NCI-H2196 treated with DMSO at 0.1 percent for 48 hours (cell line): ENCODE measurements at regions not wholly inside any gene's neighbourhood (a gene's known extent, or its start where the extent isn't known, plus 50 kb on each side); places are given as distances from the start of the nearest gene placed in this dataset.

ENCODE experiments used
- DNase-seq: peaks from one replicate; lab custom pipeline; 2025; ENCODE audit not compliant: unreplicated experiment; lab: John Stamatoyannopoulos, UW

DNA sequence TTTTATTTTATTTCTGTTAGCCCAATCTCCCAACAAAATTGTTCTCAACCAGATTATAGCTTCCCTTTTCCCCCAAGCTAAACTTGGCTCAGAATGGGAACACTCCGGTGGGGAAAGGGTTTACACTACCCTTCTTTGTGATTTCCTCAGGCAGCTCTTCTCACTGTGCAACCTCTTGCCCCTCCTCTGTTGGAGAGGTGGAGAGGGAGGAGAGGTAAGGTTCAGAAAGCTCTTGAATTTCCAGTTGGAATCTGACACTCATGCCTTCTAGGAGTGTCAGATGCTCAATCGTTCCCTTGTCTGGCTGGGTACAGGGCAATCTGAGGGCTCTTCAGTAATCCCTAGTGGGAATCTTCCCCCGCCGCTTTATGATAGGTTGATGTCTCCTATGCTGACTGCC is 486.1 kb upstream of the KLF12 start:
- DNase-seq: no peak

DNA sequence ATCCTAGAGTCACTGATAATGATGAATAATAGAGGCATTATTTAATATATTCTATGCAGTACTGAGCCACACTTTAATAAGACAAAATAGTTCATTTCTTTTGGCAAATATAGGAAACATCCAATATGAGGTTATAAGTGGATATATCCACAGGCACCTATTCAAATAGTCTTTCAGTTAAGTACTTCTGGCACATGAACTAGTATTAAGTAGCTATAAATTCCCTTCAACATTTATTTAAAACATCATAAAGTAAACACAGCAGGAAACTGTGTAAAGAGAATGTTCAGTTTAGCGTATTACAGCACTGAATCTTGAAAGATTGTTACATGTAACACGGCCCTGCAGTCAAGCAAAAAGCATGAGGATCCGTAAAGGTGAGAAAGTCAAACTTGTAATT is 463.3 kb upstream of the KLF12 start:
- DNase-seq: no peak

DNA sequence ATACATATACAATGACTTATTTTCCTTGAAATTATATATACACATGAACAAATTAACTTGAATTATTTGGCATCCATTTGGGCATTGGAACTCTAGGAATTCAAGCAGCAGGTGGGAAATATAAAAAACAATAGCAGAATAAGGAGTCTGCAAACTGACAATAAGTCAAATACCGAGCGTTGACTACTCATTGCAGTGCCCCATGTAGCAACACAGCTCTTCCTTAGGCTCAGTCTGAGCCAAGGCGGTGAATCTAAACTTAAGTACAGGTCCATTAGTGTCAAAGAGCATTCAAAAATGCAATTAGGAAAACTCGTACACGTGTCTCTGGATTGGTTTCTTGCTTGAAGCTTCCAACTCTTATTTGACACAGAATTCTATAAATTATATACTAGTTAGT is 462.5 kb upstream of the KLF12 start:
- no peak for DNase-seq

DNA sequence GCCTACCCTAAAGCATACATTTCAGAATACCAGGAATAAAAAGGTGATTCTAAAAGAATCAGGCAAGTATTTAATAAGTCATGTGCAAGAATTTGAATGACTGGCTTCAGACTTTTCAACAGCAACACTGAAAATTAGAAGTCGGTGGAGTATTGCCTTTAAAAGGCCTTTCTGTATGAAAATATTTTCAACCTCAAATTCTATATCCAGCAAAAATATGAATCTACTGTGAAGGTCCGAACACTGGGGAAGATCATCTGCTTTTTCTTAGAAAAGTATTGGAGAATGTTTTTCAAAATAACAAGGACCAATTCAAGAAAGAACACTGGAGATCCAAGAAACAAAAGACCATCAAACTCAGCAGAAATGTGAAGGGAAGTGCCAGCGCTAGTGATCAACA is 459.5 kb upstream of the KLF12 start:
- no peak for DNase-seq

DNA sequence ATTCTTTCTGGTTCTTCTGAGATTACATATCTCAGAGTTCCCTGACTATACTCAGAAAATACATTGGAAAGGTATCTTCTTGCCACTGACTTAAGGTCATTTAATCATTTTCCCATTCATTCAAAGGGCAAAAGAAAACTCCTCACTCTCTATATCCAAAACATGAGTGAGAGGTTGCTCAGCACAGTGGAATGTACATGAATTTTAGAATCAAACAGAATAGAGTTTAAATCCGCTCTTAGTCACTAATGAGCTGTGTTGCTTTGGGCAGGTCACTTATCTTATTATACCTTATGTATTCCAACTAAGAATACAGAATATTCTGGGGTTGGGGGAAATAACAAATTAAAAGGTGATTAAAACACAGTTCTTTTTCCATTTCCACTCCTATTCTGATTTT is 452.6 kb upstream of the KLF12 start:
- no peak for DNase-seq

DNA sequence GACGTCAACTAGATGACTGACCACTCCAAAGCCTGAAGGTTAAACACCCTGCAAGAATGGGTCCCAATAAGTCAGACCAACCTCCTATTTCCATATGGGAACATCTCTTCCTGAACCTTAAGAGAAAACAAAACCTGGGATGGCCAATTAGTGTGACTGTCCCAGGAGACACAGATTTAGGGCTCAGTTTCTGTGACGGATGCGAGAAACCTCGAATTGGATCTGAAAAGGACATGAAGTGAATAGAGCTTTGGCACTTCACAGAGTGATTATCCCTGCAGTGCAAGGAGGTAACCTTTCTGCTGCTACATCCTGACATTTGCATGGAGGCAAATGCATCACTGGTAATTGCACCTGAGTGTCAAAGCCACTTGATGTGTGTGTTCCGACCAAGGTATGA is 442.2 kb upstream of the KLF12 start:
- DNase-seq: no peak

DNA sequence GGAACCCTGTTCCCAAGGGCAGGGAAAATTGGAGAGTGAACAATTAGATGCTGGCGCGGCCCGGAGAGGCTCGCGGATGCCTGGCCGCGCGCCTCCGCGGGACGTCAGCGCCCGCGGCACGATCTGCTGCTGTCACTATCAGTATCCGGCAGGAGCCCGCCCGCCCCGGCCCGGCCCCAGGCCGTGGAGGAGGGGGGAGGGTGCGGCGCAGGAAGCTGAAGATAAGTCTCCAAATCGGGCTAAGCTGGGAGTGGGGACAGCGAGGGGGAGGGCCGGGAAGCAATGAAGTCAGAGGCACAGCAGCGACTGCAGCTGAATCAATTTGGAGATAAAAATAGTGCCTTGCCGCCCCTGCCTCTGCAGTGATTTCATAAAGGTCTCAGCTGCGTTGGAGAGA is 441.5 kb upstream of the KLF12 start:
- no peak for DNase-seq

DNA sequence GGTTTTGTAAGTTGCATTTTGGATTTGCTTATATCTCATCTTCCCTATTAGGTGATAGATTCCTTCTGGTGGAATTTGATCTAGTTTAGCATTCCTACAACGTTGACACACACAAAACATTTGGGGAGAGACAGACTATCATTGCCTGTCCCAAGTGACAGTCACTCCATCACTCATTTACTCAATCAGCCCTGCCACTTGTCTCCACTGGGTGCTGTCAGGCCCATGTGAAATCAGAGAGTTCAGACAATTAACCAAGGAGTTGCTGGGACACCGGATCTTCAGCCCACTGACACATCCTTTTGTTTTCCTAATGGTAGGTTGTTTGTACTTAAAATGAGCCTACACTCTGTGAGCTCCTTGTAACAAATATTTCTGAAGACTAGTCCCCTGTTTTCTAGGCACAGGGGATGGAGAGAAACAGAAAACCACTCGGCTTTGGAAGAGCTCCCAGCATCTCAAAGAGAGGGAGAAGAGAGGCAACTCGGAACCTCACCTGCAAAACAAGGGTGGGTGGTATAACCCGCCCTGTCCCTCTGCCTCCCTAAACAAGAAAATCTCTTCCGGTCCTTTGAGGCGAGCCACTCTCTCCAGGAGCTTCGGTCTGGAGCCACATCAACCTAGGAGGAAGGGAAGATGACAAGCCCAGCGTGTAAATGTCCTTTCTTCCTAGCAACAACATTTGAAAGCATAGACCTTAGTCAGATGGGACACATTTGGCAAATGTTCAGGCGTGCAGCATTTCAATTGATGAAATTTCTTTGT is 440.9 kb upstream of the KLF12 start:
- DNase-seq: no peak

DNA sequence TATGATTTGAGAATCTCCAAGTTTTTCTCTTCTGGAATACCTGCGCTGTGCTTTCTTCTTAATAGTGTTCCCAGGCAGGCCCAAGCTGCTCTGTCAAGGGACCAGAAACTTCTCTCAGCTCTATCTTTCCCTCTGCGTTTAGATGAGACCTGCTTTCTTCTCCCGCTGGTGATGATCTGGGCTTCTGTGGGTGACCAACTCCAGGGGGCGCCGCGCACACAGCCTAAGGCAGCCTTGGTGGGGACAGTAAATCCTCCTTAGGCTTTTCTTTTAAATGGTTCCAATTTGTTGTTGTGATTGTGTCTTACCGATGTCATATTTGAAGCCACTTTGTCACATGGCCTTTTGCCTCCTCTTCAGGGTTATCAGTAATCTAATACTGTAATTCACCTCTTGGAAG is 439.4 kb upstream of the KLF12 start:
- no peak for DNase-seq

DNA sequence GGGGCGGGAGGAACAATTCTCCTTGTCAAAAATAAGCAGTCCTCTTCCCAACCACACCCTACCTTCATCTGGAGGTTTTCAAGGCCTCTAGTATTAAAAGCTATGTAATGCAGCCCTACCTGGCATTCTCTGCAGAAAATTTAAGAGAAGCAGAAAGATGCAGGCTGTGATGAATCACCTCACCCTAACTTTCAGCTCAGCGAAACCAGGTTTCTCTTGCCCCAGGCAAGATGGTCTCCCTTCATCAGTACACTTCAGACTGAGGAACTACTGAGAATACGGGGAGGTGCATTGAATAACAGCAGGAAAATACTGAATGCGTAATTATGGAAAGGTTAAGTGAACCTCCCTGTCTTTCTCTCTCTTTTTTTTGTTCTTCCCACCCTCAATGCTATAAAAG is 437.6 kb upstream of the KLF12 start:
- DNase-seq: no peak

DNA sequence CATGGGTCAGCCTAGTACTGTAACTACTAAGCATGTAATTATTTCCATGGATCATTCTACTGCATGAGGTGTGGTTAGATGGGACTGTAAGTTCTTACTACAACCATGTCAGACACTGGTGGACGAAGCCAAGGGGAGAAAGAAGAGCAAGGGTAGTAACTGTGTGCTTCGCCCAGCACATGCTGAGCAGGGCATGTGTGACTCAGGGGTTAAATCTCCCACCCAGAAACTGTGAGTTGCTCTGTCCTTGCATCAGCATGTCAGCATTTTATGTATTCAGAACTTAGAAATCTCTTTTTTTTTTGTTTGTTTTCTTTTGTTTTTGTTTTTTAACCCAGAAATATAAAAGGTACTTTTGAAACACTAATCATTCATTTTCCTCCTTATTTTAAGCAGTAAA is 436.6 kb upstream of the KLF12 start:
- no peak for DNase-seq

DNA sequence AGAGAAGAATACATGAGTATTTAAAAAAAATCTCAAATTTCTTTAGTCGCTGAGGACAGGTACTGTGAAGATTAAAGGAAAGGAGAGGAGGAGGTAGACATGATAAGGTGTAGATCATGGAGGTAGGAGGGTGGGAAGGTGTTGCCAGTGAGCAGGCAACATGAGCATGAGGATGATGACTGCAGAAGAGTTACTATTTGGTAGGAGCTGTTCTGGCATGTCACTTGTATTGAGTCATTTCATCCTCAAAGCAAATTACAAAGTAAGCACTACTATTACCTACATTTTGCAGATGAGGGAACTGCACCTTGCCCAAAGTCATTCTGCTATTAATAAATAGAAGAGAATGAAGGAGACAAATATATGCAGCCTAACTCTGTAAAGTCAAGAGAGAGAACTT is 435.8 kb upstream of the KLF12 start:
- DNase-seq: no peak

DNA sequence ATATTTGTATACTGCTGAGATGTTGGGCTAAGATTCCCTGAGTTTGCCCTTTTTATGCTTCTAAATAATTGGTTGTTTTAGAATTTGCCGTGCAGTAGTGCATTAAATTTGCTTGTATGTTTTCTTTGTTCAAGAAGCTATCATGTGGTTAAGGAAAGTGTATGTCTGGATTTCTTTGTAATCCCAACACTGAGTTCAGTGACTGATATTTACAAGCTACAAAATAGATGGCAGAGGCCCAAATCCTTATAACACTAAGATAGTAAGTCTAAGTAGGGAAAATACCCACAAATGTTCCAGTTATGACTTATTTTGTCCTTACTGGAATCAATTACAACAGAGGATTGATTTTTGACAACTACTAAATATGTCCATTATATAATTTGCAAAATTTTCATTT is 435.0 kb upstream of the KLF12 start:
- DNase-seq: no peak

DNA sequence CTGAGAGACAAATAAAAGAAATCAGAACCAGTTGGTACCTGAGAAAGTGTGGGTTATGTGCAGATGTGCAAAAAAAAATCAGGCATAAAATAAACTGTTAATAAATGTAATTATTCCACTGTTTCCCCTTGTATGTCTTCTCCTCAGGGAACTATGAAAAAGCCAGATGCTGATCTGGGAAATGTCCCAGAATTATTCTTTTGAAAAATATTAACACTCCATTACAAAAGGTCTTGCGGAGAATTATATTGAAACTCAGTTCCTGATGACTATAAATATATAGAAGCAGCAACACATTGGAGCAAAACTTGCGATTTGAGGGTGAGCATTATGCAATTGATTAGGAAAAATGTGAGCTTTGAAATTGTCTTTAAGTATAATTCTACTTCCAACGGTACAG is 433.3 kb upstream of the KLF12 start:
- no peak for DNase-seq

DNA sequence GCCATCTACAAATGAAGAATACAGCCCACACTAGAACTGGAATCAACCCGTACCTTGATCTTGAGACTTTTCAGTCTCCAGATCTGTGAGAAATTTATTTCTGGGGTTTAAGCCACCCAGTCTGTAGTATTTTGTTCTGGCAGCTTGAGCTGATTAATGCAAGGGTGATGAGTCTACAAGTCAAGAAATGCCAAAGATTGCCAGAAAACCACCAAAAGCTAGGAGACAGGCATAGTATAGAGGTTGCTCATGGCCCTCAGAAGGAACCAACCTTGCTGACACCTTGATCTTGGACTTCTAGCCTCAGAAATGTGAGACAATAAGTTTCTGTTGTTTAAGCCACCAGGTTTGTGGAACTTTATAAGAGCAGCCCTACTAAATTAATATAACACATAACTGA is 428.2 kb upstream of the KLF12 start:
- DNase-seq: no peak

DNA sequence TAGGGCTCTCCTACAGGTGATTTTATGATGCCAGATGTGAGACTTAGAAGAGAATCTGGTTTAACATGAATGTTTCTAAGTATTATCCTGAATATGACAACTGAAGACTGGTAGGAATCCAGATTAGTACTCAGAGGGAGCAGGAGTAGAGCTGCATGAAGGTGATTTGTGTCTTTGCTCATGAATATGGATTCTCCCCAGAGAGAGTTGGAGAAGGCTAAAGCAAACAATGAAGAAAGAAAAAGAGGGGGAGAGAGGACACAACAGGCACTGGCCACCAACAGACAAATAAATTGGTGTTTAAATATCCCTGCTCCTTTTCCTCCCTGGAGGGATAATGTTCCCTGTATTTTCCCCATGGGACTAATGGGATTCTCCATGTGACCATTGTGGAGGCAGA is 427.0 kb upstream of the KLF12 start:
- DNase-seq: no peak

DNA sequence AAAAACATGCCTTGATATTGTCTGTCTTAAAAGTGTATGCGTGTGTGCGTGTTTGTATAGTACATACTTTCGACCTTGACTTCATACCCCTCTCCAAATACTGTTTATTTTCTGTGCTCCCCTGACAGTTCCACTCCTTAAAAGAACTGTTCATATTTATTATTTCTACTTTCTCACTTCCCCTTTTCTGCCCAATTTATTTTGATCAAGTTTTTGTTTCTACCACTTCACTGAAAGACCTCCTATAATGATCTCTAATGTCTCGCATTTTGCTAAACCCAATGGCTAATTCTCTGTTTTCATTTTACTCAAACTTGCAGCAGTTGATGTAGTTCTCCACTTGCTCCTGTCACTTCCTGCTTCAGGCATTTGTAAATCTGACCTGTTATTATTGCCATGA is 426.1 kb upstream of the KLF12 start:
- no peak for DNase-seq

DNA sequence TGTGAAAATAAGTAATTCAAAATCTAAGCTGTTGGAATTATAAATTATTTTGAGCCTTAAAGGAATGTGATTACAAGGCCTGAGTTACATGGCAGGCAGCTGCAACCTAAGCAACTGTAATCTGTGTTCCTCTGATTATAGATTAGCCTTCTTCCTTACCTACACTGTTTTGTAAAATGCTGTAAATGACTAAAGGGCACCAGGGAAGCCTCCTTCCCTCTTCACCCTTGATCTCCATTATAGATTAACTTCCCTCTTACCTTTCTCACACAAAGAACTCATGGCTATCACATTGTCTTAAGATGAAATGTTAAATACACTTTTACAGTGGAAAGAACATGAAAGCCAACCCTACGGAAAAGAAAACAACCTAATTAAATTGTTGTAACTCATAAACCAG is 423.7 kb upstream of the KLF12 start:
- no peak for DNase-seq

DNA sequence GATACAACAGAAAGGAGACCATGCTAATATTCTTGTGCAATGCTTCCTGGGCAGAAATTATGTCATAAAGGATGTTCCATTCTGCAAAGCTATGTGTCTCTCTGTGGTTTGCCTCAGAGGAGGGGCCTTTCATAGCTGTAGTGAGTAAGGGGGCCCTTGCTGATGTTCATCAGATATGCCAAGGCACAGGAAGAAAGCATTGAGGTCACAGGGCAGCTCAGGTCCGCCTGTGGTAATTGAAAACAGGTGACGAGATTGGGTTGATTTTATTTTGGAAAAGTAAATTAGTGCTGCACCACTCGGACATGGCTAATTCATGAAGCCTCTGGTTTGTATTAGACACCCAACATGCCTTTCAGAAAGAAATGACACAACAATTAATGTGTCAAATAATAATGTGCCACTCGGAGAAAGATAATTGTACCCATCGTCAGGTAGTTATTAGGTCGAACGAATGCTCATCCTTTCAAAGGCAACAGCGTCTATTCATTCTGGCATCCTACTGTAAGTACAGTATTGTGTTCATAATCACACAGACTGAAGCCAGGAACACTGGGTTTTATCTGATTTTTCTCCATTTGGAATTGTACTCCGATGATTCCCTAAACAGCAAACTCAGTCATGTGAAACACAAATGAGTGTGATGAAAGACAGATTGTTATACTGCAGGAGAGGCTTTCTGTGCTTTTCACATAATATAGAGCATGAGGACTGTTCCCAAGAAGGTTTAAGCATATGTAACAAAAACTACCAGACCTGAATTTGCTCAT is 421.6 kb upstream of the KLF12 start:
- no peak for DNase-seq

DNA sequence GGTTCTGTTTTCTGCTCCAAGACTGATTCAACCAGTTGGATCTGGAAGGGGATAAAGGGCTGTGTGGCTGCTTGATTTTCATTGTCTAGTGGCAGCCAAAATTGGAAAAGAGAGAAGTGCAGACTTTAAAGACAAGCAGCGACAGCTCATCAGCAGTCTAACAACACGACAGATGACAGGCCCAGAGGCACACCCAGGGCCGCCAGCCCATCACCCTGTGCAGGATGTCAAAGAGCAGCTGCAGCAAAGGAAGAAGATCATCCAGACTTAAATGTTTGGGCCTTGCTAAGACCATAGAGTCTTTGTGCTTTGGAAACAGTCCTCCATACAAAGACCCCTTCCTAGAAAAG is 421.0 kb upstream of the KLF12 start:
- no peak for DNase-seq

DNA sequence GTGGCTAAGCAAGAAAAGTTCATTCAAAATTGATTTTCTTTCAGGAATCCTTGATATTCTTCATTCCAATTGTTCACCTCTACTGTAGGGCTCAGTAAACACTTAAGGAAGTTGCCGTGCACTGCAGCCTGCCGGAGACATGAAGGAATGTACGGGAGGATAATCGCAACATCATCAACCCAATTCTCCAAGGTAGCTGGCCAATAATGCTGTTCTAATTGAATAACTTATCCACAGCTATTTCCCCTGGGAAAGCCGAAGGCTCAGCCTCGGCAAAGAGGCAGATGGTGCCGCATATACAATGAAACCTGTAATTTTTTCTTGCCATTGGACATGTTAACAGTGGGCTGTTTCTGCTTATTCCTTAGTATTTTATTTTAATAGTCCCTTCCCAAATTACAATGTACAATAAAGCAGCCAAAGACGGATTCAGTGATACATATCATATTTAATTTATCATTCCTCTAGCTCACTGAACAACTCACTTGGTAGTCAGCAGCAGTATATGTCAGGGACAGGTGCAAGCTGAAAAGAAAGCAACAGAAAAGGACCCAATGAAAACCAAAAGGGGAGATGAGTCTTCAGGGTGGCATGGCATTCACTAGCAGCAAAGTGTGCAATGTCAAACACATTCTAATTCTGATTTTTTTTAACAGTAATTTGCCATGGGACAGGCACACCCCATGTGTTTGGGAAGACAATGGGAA is 420.5 kb upstream of the KLF12 start:
- no peak for DNase-seq

DNA sequence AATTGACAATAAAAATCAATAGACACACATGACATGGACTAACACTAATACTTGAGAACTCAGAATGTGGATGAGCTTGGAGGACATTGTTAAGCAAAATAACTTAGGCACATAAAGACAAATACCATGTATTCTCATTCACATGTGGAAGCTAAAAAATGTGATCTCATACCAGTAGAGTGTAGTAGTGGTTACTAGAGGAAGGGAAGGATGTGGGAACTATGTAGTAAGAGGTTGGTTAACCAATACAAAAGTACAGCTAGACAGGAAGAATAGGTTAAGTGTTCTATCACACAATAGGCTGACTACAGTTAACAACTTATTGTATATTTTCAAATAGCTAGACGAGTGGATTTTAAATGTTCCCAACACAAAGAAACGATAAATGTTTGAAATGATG is 415.8 kb upstream of the KLF12 start:
- no peak for DNase-seq
